ENCODE measurements at regions not wholly inside any gene's neighbourhood (a gene's known extent, or its start where the extent isn't known, plus 50 kb on each side); places are given as distances from the start of the nearest gene placed in this dataset.

GRCh38 chr13:40379196-40379595 lies 287.2 kb downstream of the FOXO1 start:
- TF ChIP-seq, protein P1, sequence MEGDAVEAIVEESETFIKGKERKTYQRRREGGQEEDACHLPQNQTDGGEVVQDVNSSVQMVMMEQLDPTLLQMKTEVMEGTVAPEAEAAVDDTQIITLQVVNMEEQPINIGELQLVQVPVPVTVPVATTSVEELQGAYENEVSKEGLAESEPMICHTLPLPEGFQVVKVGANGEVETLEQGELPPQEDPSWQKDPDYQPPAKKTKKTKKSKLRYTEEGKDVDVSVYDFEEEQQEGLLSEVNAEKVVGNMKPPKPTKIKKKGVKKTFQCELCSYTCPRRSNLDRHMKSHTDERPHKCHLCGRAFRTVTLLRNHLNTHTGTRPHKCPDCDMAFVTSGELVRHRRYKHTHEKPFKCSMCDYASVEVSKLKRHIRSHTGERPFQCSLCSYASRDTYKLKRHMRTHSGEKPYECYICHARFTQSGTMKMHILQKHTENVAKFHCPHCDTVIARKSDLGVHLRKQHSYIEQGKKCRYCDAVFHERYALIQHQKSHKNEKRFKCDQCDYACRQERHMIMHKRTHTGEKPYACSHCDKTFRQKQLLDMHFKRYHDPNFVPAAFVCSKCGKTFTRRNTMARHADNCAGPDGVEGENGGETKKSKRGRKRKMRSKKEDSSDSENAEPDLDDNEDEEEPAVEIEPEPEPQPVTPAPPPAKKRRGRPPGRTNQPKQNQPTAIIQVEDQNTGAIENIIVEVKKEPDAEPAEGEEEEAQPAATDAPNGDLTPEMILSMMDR (IDR thresholded peaks at IDR 0.05): no peak
- no peak for TF ChIP-seq POLR2A (IDR thresholded peaks at IDR 0.05)

Data from Peyer's patch (tissue), 4 donors.